Spleen (tissue), 11 donors: ENCODE measurements at regions not wholly inside any gene's neighbourhood (a gene's known extent, or its start where the extent isn't known, plus 50 kb on each side); places are given as distances from the start of the nearest gene placed in this dataset.

ENCODE experiments used
- DNase-seq: peaks from one replicate; pipeline ENCODE4 v3.0.0-alpha.2; 2020
- H3K27ac ChIP-seq, 8 donors: fragments of 200-600 bp; sonication (generic) in 7 of 8; 1 replicate in 4 of 8; 2 replicates in 4 of 8; pipeline versions ENCODE4 v1.5.0 to v1.8.0; 2016 to 2021; ENCODE audit warnings: inconsistent platforms in 4 of 8, mild to moderate bottlenecking in 4 of 8, moderate library complexity in 1 of 8
- H3K27me3 ChIP-seq, 7 donors: fragments of 200-600 bp; sonication (generic) in 6 of 7; replicated peaks in 1 of 7; 1 replicate in 4 of 7; 2 replicates in 3 of 7; pipeline versions ENCODE4 v1.5.0 to v1.8.0; 2016 to 2021; ENCODE audit warnings: inconsistent platforms in 3 of 7, mild to moderate bottlenecking in 1 of 7
- H3K36me3 ChIP-seq, 6 donors: fragments of 200-600 bp; sonication (generic) in 5 of 6; 1 replicate in 4 of 6; 2 replicates in 2 of 6; pipeline versions ENCODE4 v1.5.0 to v1.8.0; 2016 to 2021; ENCODE audit warnings: inconsistent platforms in 2 of 6
- H3K4me1 ChIP-seq, 6 donors: fragments of 200-600 bp; sonication (generic) in 5 of 6; 1 replicate in 3 of 6; 2 replicates in 3 of 6; pipeline versions ENCODE4 v1.5.0 to v1.8.0; 2016 to 2021; ENCODE audit warnings: inconsistent platforms in 3 of 6
- H3K4me3 ChIP-seq, 8 donors: fragments of 200-600 bp; sonication (generic) in 7 of 8; 1 replicate in 4 of 8; 2 replicates in 4 of 8; pipeline versions ENCODE4 v1.5.0 to v1.8.0; 2016 to 2021; ENCODE audit warnings: inconsistent platforms in 4 of 8, mild to moderate bottlenecking in 4 of 8, moderate library complexity in 2 of 8
- H3K9me3 ChIP-seq, 8 donors: fragments of 200-600 bp; sonication (generic) in 7 of 8; 1 replicate in 4 of 8; 2 replicates in 4 of 8; pipeline versions ENCODE4 v1.5.0 to v1.8.0; 2016 to 2021; ENCODE audit warnings: inconsistent platforms in 4 of 8
- POLR2A ChIP-seq, 3 donors: fragments of 450-650 bp; IDR thresholded peaks; one replicate each; pipeline ENCODE4 v1.5.1; 2017; ENCODE audit warnings: antibody characterized with exemption in 3 of 3, mild to moderate bottlenecking in 1 of 3
- POLR2AphosphoS5 ChIP-seq, 3 donors: sonication (generic); formaldehyde crosslinking; IDR thresholded peaks; one replicate each; pipeline ENCODE4 v1.5.1; 2017; ENCODE audit warnings: antibody characterized with exemption in 3 of 3
- WGBS, 5 donors: extraction: QIAGEN DNeasy Blood & Tissue Kit in 3 of 5; methylation state at CpG; one replicate each; pipeline versions ENCODE4 v1.1.5 to v1.1.7; 2013 to 2018; 5-methylcytosine and 5-hydroxymethylcytosine counted together
- intact Hi-C: fragments of 100-400 bp; cut with DNase I; formaldehyde crosslinking; loops from one replicate; pipeline ENCODE4 v1.15.0; 2023; ENCODE audit warnings: low total_unique reads
- TF ChIP-seq, protein P1 (sequence below), 11 experiments: fragments of 200-600 bp in 7 of 11; fragments of 450-650 bp in 4 of 11; sonication (generic) in 4 of 11; IDR thresholded peaks in 8 of 11; conservative IDR thresholded peaks in 3 of 11; 1 replicate in 7 of 11; 2 replicates in 4 of 11; pipeline versions ENCODE4 v1.4.0 to v1.8.0; 2016 to 2021; ENCODE audit warnings: antibody characterized with exemption in 11 of 11, inconsistent platforms in 4 of 11, mild to moderate bottlenecking in 1 of 11
- donor health status: healthy with polysubstance abuse.
- donor health status: DM: no; HTN: no; CAD: no; lungs with moderate emphysema.
- donor health status: DM: no; HTN: no; CAD: no.
- donor health status: Bipolar disorder and iron deficiency.
- donor health status: healthy.
- donor health status: DM: no; HTN: no; CAD: no.
- donor health status: DM: yes; HTN: yes; CAD: no.

- Histone ChIP-seq H3K27ac (no peak overlapping the region), H3K4me1 (peaks cover 0 to 18% (median 13%) of the 10 kb centered on the region in 6 donors), H3K4me3 (no peak overlapping the region), H3K36me3 (no peaks in the 10 kb centered on the region), H3K9me3 (no peaks in the 10 kb centered on the region), H3K27me3 (peaks cover 0 to 14% (median 0%) of the 10 kb centered on the region in 7 donors)
- no peak for TF ChIP-seq POLR2AphosphoS5 (IDR thresholded peaks at IDR 0.05)
- 54 to 64% (median 58%) methylated on average over 12 of the region's 12 CpGs for WGBS, 5 donors
- DNase-seq, result peak; percentile 27
- intact Hi-C loops, result no loop called here
Measured at GRCh38 chr11:119537306-119538253, 114.6 kb upstream of the THY1 start.

GRCh38 chr11:119536801-119537200 lies 113.8 kb upstream of the THY1 start:
- intact Hi-C loops, result no loop called here
- no peak overlapping the region for H3K27ac ChIP-seq
- WGBS, 5 donors, result 78 to 91% (median 84%) methylated on average over 5 to 6 of the region's 6 CpGs
- no peaks in the 10 kb centered on the region for H3K36me3 ChIP-seq
- peaks cover 0 to 14% (median 0%) of the 10 kb centered on the region in 7 donors for H3K27me3 ChIP-seq
- peaks cover 0 to 18% (median 13%) of the 10 kb centered on the region in 6 donors for H3K4me1 ChIP-seq
- no peak overlapping the region for H3K4me3 ChIP-seq
- TF ChIP-seq, protein P1, sequence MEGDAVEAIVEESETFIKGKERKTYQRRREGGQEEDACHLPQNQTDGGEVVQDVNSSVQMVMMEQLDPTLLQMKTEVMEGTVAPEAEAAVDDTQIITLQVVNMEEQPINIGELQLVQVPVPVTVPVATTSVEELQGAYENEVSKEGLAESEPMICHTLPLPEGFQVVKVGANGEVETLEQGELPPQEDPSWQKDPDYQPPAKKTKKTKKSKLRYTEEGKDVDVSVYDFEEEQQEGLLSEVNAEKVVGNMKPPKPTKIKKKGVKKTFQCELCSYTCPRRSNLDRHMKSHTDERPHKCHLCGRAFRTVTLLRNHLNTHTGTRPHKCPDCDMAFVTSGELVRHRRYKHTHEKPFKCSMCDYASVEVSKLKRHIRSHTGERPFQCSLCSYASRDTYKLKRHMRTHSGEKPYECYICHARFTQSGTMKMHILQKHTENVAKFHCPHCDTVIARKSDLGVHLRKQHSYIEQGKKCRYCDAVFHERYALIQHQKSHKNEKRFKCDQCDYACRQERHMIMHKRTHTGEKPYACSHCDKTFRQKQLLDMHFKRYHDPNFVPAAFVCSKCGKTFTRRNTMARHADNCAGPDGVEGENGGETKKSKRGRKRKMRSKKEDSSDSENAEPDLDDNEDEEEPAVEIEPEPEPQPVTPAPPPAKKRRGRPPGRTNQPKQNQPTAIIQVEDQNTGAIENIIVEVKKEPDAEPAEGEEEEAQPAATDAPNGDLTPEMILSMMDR (IDR thresholded peaks at IDR 0.05 in 8 of 11, conservative IDR thresholded peaks at IDR 0.05 in 3 of 11), result no peak
- TF ChIP-seq POLR2A (IDR thresholded peaks at IDR 0.05), result no peak
- no peaks in the 10 kb centered on the region for H3K9me3 ChIP-seq
- no peak for DNase-seq

- peaks cover 0 to 18% (median 13%) of the 10 kb centered on the region in 6 donors for H3K4me1 ChIP-seq
- TF ChIP-seq POLR2AphosphoS5 (IDR thresholded peaks at IDR 0.05), result no peak
- TF ChIP-seq POLR2A (IDR thresholded peaks at IDR 0.05), result no peak
- TF ChIP-seq, protein P1 (IDR thresholded peaks at IDR 0.05 in 8 of 11, conservative IDR thresholded peaks at IDR 0.05 in 3 of 11), result peak in 9 of 11 experiments; percentile 48 to 88 (median 73)
- no peak overlapping the region for H3K4me3 ChIP-seq
- H3K27me3 ChIP-seq, result peaks cover 0 to 14% (median 0%) of the 10 kb centered on the region in 7 donors
- intact Hi-C loops, result no loop called here
- peak; percentile 91 for DNase-seq
- no peaks in the 10 kb centered on the region for H3K36me3 ChIP-seq
- WGBS, 5 donors, result 13 to 21% (median 17%) methylated on average over 10 to 13 of the region's 13 CpGs
- peak overlapping the region in 2 of 8 donors; percentile 12 to 36 for H3K27ac ChIP-seq
- H3K9me3 ChIP-seq, result no peaks in the 10 kb centered on the region
Measured at GRCh38 chr11:119533921-119534736, 111.2 kb upstream of the THY1 start.

GRCh38 chr11:119533462-119533861 lies 110.5 kb upstream of the THY1 start:
- TF ChIP-seq POLR2AphosphoS5 (IDR thresholded peaks at IDR 0.05), result no peak
- no peak for TF ChIP-seq POLR2A (IDR thresholded peaks at IDR 0.05)
- TF ChIP-seq, protein P1 (IDR thresholded peaks at IDR 0.05 in 8 of 11, conservative IDR thresholded peaks at IDR 0.05 in 3 of 11), result no peak
- peaks cover 0 to 14% (median 0%) of the 10 kb centered on the region in 7 donors for H3K27me3 ChIP-seq
- DNase-seq, result peak; percentile 55
- H3K4me3 ChIP-seq, result no peak overlapping the region
- H3K36me3 ChIP-seq, result no peaks in the 10 kb centered on the region
- H3K4me1 ChIP-seq, result peaks cover 0 to 18% (median 13%) of the 10 kb centered on the region in 6 donors
- no peak overlapping the region for H3K27ac ChIP-seq
- intact Hi-C loops, result no loop called here
- no peaks in the 10 kb centered on the region for H3K9me3 ChIP-seq
- 63 to 79% (median 71%) methylated on average over 10 of the region's 10 CpGs for WGBS, 5 donors
